WI38 (cell line): ENCODE measurements at regions not wholly inside any gene's neighbourhood (a gene's known extent, or its start where the extent isn't known, plus 50 kb on each side); places are given as distances from the start of the nearest gene placed in this dataset.

Experiments used
- H3K4me3 ChIP-seq: 2 replicates; pipeline ENCODE4 v1.5.1; 2011; ENCODE audit warnings: low read depth, mild to moderate bottlenecking, control low read depth, low read length
- CTCF ChIP-seq: IDR thresholded peaks from 2 replicates; pipeline ENCODE4 v1.5.1; 2012; ENCODE audit warnings: low read depth, mild to moderate bottlenecking, control low read depth, low read length

- TF ChIP-seq CTCF, result no peak
- H3K4me3 ChIP-seq, result no peak overlapping the region
Observed at GRCh38 chr21:38721958-38722357, 83.8 kb upstream of the ETS2 start.

- TF ChIP-seq CTCF, result no peak
- H3K4me3 ChIP-seq, result no peak overlapping the region
Observed at GRCh38 chr21:38725196-38726157, 80.3 kb upstream of the ETS2 start.

GRCh38 chr21:38726482-38726881 is 79.2 kb upstream of the ETS2 start:
- TF ChIP-seq CTCF, result no peak
- H3K4me3 ChIP-seq, result no peak overlapping the region

- TF ChIP-seq CTCF, result no peak
- H3K4me3 ChIP-seq, result no peak overlapping the region
Observed at GRCh38 chr21:38729291-38729690, 76.4 kb upstream of the ETS2 start.

- no peak for TF ChIP-seq CTCF
Observed at GRCh38 chr21:38729754-38730379, 75.9 kb upstream of the ETS2 start.

GRCh38 chr21:38733972-38734546 is 71.7 kb upstream of the ETS2 start:
- peak overlapping the region; percentile 52 for H3K4me3 ChIP-seq

More at GRCh38 chr21:38729754-38730379, 75.9 kb upstream of the ETS2 start:
- no peak overlapping the region for H3K4me3 ChIP-seq

More at GRCh38 chr21:38733972-38734546, 71.7 kb upstream of the ETS2 start:
- TF ChIP-seq CTCF, result peak; percentile 86
